ENCODE measurements at regions not wholly inside any gene's neighbourhood (a gene's known extent, or its start where the extent isn't known, plus 50 kb on each side); places are given as distances from the start of the nearest gene placed in this dataset.

GRCh38 chr7:145753004-145753403 lies 363.6 kb upstream of the CNTNAP2 start:
- DNase-seq (ENCODE audit: low read depth) = no peak

GRCh38 chr7:145737617-145738016 lies 379.0 kb upstream of the CNTNAP2 start:
- no peak for TF ChIP-seq CTCF (IDR thresholded peaks at IDR 0.05; ENCODE audit: insufficient read depth, low read length)
- H3K4me3 ChIP-seq (ENCODE audit: low read depth, low read length) = no peak overlapping the region
- no peak for DNase-seq (ENCODE audit: low read depth)

More at GRCh38 chr7:145753004-145753403, 363.6 kb upstream of the CNTNAP2 start:
- no peak overlapping the region for H3K4me3 ChIP-seq (ENCODE audit: low read depth, low read length)
- no peak for TF ChIP-seq CTCF (IDR thresholded peaks at IDR 0.05; ENCODE audit: insufficient read depth, low read length)

GRCh38 chr7:145735061-145735460 lies 381.5 kb upstream of the CNTNAP2 start:
- no peak for TF ChIP-seq CTCF (IDR thresholded peaks at IDR 0.05; ENCODE audit: insufficient read depth, low read length)
- no peak for DNase-seq (ENCODE audit: low read depth)
- no peak overlapping the region for H3K4me3 ChIP-seq (ENCODE audit: low read depth, low read length)

- TF ChIP-seq CTCF (IDR thresholded peaks at IDR 0.05; ENCODE audit: insufficient read depth, low read length) = no peak
- no peak overlapping the region for H3K4me3 ChIP-seq (ENCODE audit: low read depth, low read length)
- no peak for DNase-seq (ENCODE audit: low read depth)
Observed at GRCh38 chr7:145732521-145732920, 384.1 kb upstream of the CNTNAP2 start.

GRCh38 chr7:145729691-145730090 lies 386.9 kb upstream of the CNTNAP2 start:
- no peak overlapping the region for H3K4me3 ChIP-seq (ENCODE audit: low read depth, low read length)
- TF ChIP-seq CTCF (IDR thresholded peaks at IDR 0.05; ENCODE audit: insufficient read depth, low read length) = no peak
- DNase-seq (ENCODE audit: low read depth) = no peak

- TF ChIP-seq CTCF (IDR thresholded peaks at IDR 0.05; ENCODE audit: insufficient read depth, low read length) = no peak
- DNase-seq (ENCODE audit: low read depth) = no peak
- no peak overlapping the region for H3K4me3 ChIP-seq (ENCODE audit: low read depth, low read length)
Observed at GRCh38 chr7:145718129-145718528, 398.5 kb upstream of the CNTNAP2 start.

GRCh38 chr7:145700488-145700887 lies 416.1 kb upstream of the CNTNAP2 start:
- no peak overlapping the region for H3K4me3 ChIP-seq (ENCODE audit: low read depth, low read length)
- DNase-seq (ENCODE audit: low read depth) = no peak
- TF ChIP-seq CTCF (IDR thresholded peaks at IDR 0.05; ENCODE audit: insufficient read depth, low read length) = no peak
